ENCODE measurements at regions not wholly inside any gene's neighbourhood (a gene's known extent, or its start where the extent isn't known, plus 50 kb on each side); places are given as distances from the start of the nearest gene placed in this dataset.

DNA sequence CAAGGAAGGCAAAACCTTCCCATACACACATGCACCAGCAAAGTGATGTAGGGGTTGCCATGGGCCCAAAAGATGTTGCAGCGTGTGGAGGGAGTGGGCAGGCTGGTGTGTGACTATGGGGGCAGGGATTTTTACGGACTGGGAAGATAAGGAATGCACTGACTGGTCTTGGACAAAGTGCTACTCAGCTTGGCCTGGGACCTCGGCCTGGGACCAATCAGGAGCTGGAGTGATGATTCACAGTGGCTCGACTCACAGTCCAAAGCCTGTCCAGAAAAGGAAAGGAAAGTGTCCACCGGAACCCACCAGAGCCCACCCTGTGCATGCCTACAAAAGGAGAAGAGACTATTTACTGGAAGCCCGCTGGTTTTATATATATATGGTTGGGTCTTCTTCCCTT, 567.0 kb upstream of the GNPDA2 start:
- Histone ChIP-seq H3K27ac (no peak overlapping the region), H3K4me1 (no peaks in the 10 kb centered on the region), H3K4me3 (no peak overlapping the region), H3K27me3 (peaks cover 0 to 4% of the 10 kb centered on the region in 2 donors), H3K9me3 (no peaks in the 10 kb centered on the region), H3K36me3 (no peaks in the 10 kb centered on the region)
- ATAC-seq: no peak
- no peak for DNase-seq
- no peak for TF ChIP-seq POLR2A (IDR thresholded peaks at IDR 0.05)
- TF ChIP-seq, protein P1, sequence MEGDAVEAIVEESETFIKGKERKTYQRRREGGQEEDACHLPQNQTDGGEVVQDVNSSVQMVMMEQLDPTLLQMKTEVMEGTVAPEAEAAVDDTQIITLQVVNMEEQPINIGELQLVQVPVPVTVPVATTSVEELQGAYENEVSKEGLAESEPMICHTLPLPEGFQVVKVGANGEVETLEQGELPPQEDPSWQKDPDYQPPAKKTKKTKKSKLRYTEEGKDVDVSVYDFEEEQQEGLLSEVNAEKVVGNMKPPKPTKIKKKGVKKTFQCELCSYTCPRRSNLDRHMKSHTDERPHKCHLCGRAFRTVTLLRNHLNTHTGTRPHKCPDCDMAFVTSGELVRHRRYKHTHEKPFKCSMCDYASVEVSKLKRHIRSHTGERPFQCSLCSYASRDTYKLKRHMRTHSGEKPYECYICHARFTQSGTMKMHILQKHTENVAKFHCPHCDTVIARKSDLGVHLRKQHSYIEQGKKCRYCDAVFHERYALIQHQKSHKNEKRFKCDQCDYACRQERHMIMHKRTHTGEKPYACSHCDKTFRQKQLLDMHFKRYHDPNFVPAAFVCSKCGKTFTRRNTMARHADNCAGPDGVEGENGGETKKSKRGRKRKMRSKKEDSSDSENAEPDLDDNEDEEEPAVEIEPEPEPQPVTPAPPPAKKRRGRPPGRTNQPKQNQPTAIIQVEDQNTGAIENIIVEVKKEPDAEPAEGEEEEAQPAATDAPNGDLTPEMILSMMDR (IDR thresholded peaks at IDR 0.05): no peak
- intact Hi-C loops (cut with DNase I): no loop called here
- 48% methylated on average over 6 of the region's 6 CpGs for WGBS (ENCODE audit: insufficient coverage, low coverage, low lambda C conversion rate, missing lambda C conversion rate)

DNA sequence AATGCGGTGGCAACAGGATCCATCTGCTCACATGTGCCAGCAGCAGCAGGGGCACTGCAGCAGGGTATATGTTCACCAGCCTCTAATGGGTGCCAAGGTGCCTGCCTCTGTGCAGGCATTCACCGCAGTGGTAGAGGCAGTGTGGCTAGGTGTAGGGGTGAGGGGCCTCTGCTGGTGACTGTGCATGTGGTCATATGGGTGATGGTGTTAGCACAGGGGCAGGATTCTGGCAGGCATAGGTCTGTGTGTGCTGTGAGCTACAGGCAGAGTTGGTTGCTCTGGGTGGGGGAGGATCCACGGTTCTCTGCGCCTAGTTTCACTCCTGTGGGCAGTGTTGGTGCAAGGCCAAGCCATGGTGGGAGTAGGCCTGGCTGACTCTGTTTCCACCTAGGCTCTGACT, 566.5 kb upstream of the GNPDA2 start:
- DNase-seq (no peak), ATAC-seq (peak in 1 of 4 donors; percentile 19)
- TF ChIP-seq, protein P1 (IDR thresholded peaks at IDR 0.05): no peak
- no peak for TF ChIP-seq POLR2A (IDR thresholded peaks at IDR 0.05)
- H3K4me1 ChIP-seq: no peaks in the 10 kb centered on the region
- H3K4me3 ChIP-seq: no peak overlapping the region
- no peak overlapping the region for H3K27ac ChIP-seq
- H3K36me3 ChIP-seq: no peaks in the 10 kb centered on the region
- no CpG with 5 or more reads among the region's 4 CpGs for WGBS (ENCODE audit: insufficient coverage, low coverage, low lambda C conversion rate, missing lambda C conversion rate)
- H3K9me3 ChIP-seq: no peaks in the 10 kb centered on the region
- H3K27me3 ChIP-seq: peaks cover 0 to 4% of the 10 kb centered on the region in 2 donors
- intact Hi-C loops (cut with DNase I): no loop called here

GRCh38 chr4:45284400-45285085, 558.2 kb upstream of the GNPDA2 start:
- H3K4me1 ChIP-seq: no peaks in the 10 kb centered on the region
- ATAC-seq (no peak), DNase-seq (peak in 1 of 3 donors; percentile 47)
- TF ChIP-seq, protein P1 (IDR thresholded peaks at IDR 0.05): no peak
- no peak for TF ChIP-seq POLR2A (IDR thresholded peaks at IDR 0.05)
- H3K4me3 ChIP-seq: no peak overlapping the region
- 0% methylated on average over 1 of the region's 14 CpGs for WGBS (ENCODE audit: insufficient coverage, low coverage, low lambda C conversion rate, missing lambda C conversion rate)
- H3K9me3 ChIP-seq: peaks cover 0 to 4% (median 0%) of the 10 kb centered on the region in 4 donors
- no peaks in the 10 kb centered on the region for H3K36me3 ChIP-seq
- H3K27me3 ChIP-seq: no peaks in the 10 kb centered on the region
- intact Hi-C loops (cut with DNase I): no loop called here
- no peak overlapping the region for H3K27ac ChIP-seq

- H3K9me3 ChIP-seq: peaks cover 0 to 4% (median 0%) of the 10 kb centered on the region in 4 donors
- no peaks in the 10 kb centered on the region for H3K36me3 ChIP-seq
- no peaks in the 10 kb centered on the region for H3K27me3 ChIP-seq
- intact Hi-C loops (cut with DNase I): no loop called here
- no peak overlapping the region for H3K27ac ChIP-seq
- H3K4me3 ChIP-seq: no peak overlapping the region
- no peaks in the 10 kb centered on the region for H3K4me1 ChIP-seq
- WGBS (ENCODE audit: insufficient coverage, low coverage, low lambda C conversion rate, missing lambda C conversion rate): 81% methylated on average over 3 of the region's 7 CpGs
- TF ChIP-seq, protein P1 (IDR thresholded peaks at IDR 0.05): no peak
- TF ChIP-seq POLR2A (IDR thresholded peaks at IDR 0.05): no peak
- peak in 1 of 4 donors; percentile 23 for ATAC-seq
- no peak for DNase-seq
Measured at GRCh38 chr4:45283352-45283751, 557.0 kb upstream of the GNPDA2 start.

Measured in right lobe of liver (tissue), 6 donors.